Right atrium auricular region (tissue), 2 donors: ENCODE measurements at regions not wholly inside any gene's neighbourhood (a gene's known extent, or its start where the extent isn't known, plus 50 kb on each side); places are given as distances from the start of the nearest gene placed in this dataset.

Source experiments
- DNase-seq: peaks from one replicate; pipeline ENCODE4 v3.0.0-alpha.2; 2019; ENCODE audit warnings: low spot score
- H3K27ac ChIP-seq, 2 donors: fragments of 200-600 bp; sonication (generic); 1 replicate in 1 of 2; 2 replicates in 1 of 2; pipeline ENCODE4 v1.5.1; 2016 to 2019
- H3K27me3 ChIP-seq, 2 donors: fragments of 200-600 bp; sonication (generic); one replicate each; pipeline versions ENCODE4 v1.5.1 to v1.6.0; 2017 to 2019
- H3K36me3 ChIP-seq: fragments of 200-600 bp; sonication (generic); one replicate; pipeline ENCODE4 v1.5.1; 2016
- H3K4me1 ChIP-seq, 2 donors: fragments of 200-600 bp; sonication (generic); one replicate each; pipeline versions ENCODE4 v1.5.1 to v1.6.0; 2017 to 2019
- H3K4me3 ChIP-seq, 2 donors: fragments of 200-600 bp; sonication (generic); 1 replicate in 1 of 2; 2 replicates in 1 of 2; pipeline ENCODE4 v1.5.1; 2017 to 2019; ENCODE audit warnings: mild to moderate bottlenecking in 1 of 2, moderate library complexity in 1 of 2
- H3K9me3 ChIP-seq, 2 donors: fragments of 200-600 bp; sonication (generic); one replicate each; pipeline ENCODE4 v1.5.1; 2019
- CTCF ChIP-seq, 2 donors: fragments of 200-600 bp; sonication (generic); IDR thresholded peaks; one replicate each; pipeline ENCODE4 v1.5.1; 2019; ENCODE audit warnings: antibody characterized with exemption in 2 of 2

GRCh38 chr13:40069173-40070044, 413.9 kb downstream of the COG6 start:
- no peak overlapping the region for H3K4me3 ChIP-seq
- H3K36me3 ChIP-seq = no peaks in the 10 kb centered on the region
- no peak overlapping the region for H3K27ac ChIP-seq
- H3K4me1 ChIP-seq = peaks cover 0 to 3% of the 10 kb centered on the region in 2 donors
- peak; percentile 86 for DNase-seq
- no peaks in the 10 kb centered on the region for H3K27me3 ChIP-seq
- no peaks in the 10 kb centered on the region for H3K9me3 ChIP-seq
- peak; percentile 79 to 89 for TF ChIP-seq CTCF (IDR thresholded peaks at IDR 0.05)

- TF ChIP-seq CTCF (IDR thresholded peaks at IDR 0.05) = no peak
- DNase-seq = no peak
- H3K36me3 ChIP-seq = no peaks in the 10 kb centered on the region
- H3K4me1 ChIP-seq = peaks cover 0 to 3% of the 10 kb centered on the region in 2 donors
- no peak overlapping the region for H3K27ac ChIP-seq
- H3K27me3 ChIP-seq = no peaks in the 10 kb centered on the region
- H3K4me3 ChIP-seq = no peak overlapping the region
- H3K9me3 ChIP-seq = no peaks in the 10 kb centered on the region
Measured at GRCh38 chr13:40070357-40070756, 414.9 kb downstream of the COG6 start.

GRCh38 chr13:40072663-40073120, 417.2 kb downstream of the COG6 start:
- H3K27ac ChIP-seq = no peak overlapping the region
- H3K27me3 ChIP-seq = no peaks in the 10 kb centered on the region
- H3K9me3 ChIP-seq = no peaks in the 10 kb centered on the region
- H3K4me1 ChIP-seq = peaks cover 0 to 3% of the 10 kb centered on the region in 2 donors
- H3K36me3 ChIP-seq = no peaks in the 10 kb centered on the region
- no peak overlapping the region for H3K4me3 ChIP-seq
- DNase-seq = no peak
- no peak for TF ChIP-seq CTCF (IDR thresholded peaks at IDR 0.05)

- Histone ChIP-seq H3K4me3 (no peak overlapping the region), H3K27ac (peak overlapping the region in 1 of 2 donors; percentile 49), H3K4me1 (peaks cover 0 to 3% of the 10 kb centered on the region in 2 donors), H3K36me3 (no peaks in the 10 kb centered on the region), H3K9me3 (no peaks in the 10 kb centered on the region), H3K27me3 (no peaks in the 10 kb centered on the region)
- DNase-seq = no peak
- no peak for TF ChIP-seq CTCF (IDR thresholded peaks at IDR 0.05)
Measured at GRCh38 chr13:40074338-40074737, 418.9 kb downstream of the COG6 start.

GRCh38 chr13:40075281-40075680, 419.8 kb downstream of the COG6 start:
- Histone ChIP-seq H3K9me3 (no peaks in the 10 kb centered on the region), H3K4me3 (no peak overlapping the region), H3K27ac (no peak overlapping the region), H3K4me1 (no peaks in the 10 kb centered on the region), H3K36me3 (no peaks in the 10 kb centered on the region), H3K27me3 (no peaks in the 10 kb centered on the region)
- DNase-seq = no peak
- no peak for TF ChIP-seq CTCF (IDR thresholded peaks at IDR 0.05)
